Peyer's patch (tissue), 4 donors: ENCODE measurements at regions not wholly inside any gene's neighbourhood (a gene's known extent, or its start where the extent isn't known, plus 50 kb on each side); places are given as distances from the start of the nearest gene placed in this dataset.

Experiments used
- DNase-seq, 3 donors: peaks; one replicate each; pipeline ENCODE4 v3.0.0-alpha.2; 2017 to 2019
- H3K27ac ChIP-seq, 4 donors: fragments of 200-600 bp; sonication (generic); one replicate each; pipeline ENCODE4 v1.5.1; 2016 to 2019
- H3K27me3 ChIP-seq, 2 donors: fragments of 200-600 bp; sonication (generic); one replicate each; pipeline ENCODE4 v1.5.1; 2019
- H3K36me3 ChIP-seq, 3 donors: fragments of 200-600 bp; sonication (generic); one replicate each; pipeline ENCODE4 v1.5.1; 2016 to 2019
- H3K4me1 ChIP-seq, 4 donors: fragments of 200-600 bp; sonication (generic); one replicate each; pipeline ENCODE4 v1.5.1; 2016 to 2019
- H3K4me3 ChIP-seq, 4 donors: fragments of 200-600 bp; sonication (generic); 1 replicate in 3 of 4; 2 replicates in 1 of 4; pipeline ENCODE4 v1.5.1; 2016 to 2019; ENCODE audit warnings: mild to moderate bottlenecking in 1 of 4
- H3K9me3 ChIP-seq, 4 donors: fragments of 200-600 bp; sonication (generic); one replicate each; pipeline ENCODE4 v1.5.1; 2016 to 2019; ENCODE audit warnings: mild to moderate bottlenecking in 1 of 4
- CTCF ChIP-seq, 6 experiments: fragments of 450-650 bp in 4 of 6; fragments of 200-600 bp in 2 of 6; sonication (generic) in 1 of 6; IDR thresholded peaks; one replicate each; pipeline ENCODE4 v1.5.1; 2017 to 2019; ENCODE audit warnings: antibody characterized with exemption in 6 of 6, mild to moderate bottlenecking in 3 of 6, moderate library complexity in 1 of 6
- POLR2A ChIP-seq, 2 donors: fragments of 450-650 bp; IDR thresholded peaks; one replicate each; pipeline ENCODE4 v1.5.1; 2017; ENCODE audit warnings: antibody characterized with exemption in 2 of 2, mild to moderate bottlenecking in 2 of 2, moderate library complexity in 2 of 2

- Histone ChIP-seq H3K27ac (no peak overlapping the region), H3K4me3 (no peak overlapping the region), H3K9me3 (no peaks in the 10 kb centered on the region), H3K27me3 (no peaks in the 10 kb centered on the region), H3K4me1 (no peaks in the 10 kb centered on the region), H3K36me3 (no peaks in the 10 kb centered on the region)
- DNase-seq: no peak
- TF ChIP-seq CTCF (IDR thresholded peaks at IDR 0.05): no peak
- TF ChIP-seq POLR2A (IDR thresholded peaks at IDR 0.05): no peak
Observed at GRCh38 chr11:69573761-69574607, 67.0 kb upstream of the CCND1 start.

- Histone ChIP-seq H3K36me3 (no peaks in the 10 kb centered on the region), H3K4me1 (no peaks in the 10 kb centered on the region), H3K27me3 (no peaks in the 10 kb centered on the region), H3K27ac (no peak overlapping the region), H3K9me3 (no peaks in the 10 kb centered on the region), H3K4me3 (no peak overlapping the region)
- no peak for DNase-seq
- TF ChIP-seq CTCF (IDR thresholded peaks at IDR 0.05): no peak
- no peak for TF ChIP-seq POLR2A (IDR thresholded peaks at IDR 0.05)
Observed at GRCh38 chr11:69574608-69575255, 66.2 kb upstream of the CCND1 start.

GRCh38 chr11:69575296-69576068, 65.5 kb upstream of the CCND1 start:
- no peak for TF ChIP-seq CTCF (IDR thresholded peaks at IDR 0.05)
- H3K27me3 ChIP-seq: no peaks in the 10 kb centered on the region
- no peak overlapping the region for H3K27ac ChIP-seq
- H3K4me3 ChIP-seq: no peak overlapping the region
- no peaks in the 10 kb centered on the region for H3K4me1 ChIP-seq
- H3K36me3 ChIP-seq: no peaks in the 10 kb centered on the region
- H3K9me3 ChIP-seq: no peaks in the 10 kb centered on the region
- DNase-seq: no peak

GRCh38 chr11:69576069-69576782, 64.7 kb upstream of the CCND1 start:
- DNase-seq: no peak
- no peak overlapping the region for H3K27ac ChIP-seq
- TF ChIP-seq CTCF (IDR thresholded peaks at IDR 0.05): no peak
- no peak for TF ChIP-seq POLR2A (IDR thresholded peaks at IDR 0.05)
- no peaks in the 10 kb centered on the region for H3K36me3 ChIP-seq
- H3K9me3 ChIP-seq: no peaks in the 10 kb centered on the region
- no peaks in the 10 kb centered on the region for H3K4me1 ChIP-seq
- H3K4me3 ChIP-seq: no peak overlapping the region
- H3K27me3 ChIP-seq: no peaks in the 10 kb centered on the region

- no peaks in the 10 kb centered on the region for H3K27me3 ChIP-seq
- no peaks in the 10 kb centered on the region for H3K4me1 ChIP-seq
- DNase-seq: no peak
- H3K9me3 ChIP-seq: no peaks in the 10 kb centered on the region
- H3K4me3 ChIP-seq: no peak overlapping the region
- TF ChIP-seq CTCF (IDR thresholded peaks at IDR 0.05) (no peak), POLR2A (IDR thresholded peaks at IDR 0.05) (no peak)
- H3K36me3 ChIP-seq: no peaks in the 10 kb centered on the region
- no peak overlapping the region for H3K27ac ChIP-seq
Observed at GRCh38 chr11:69578167-69578566, 62.8 kb upstream of the CCND1 start.
